B cell (primary cell): ENCODE measurements at regions not wholly inside any gene's neighbourhood (a gene's known extent, or its start where the extent isn't known, plus 50 kb on each side); places are given as distances from the start of the nearest gene placed in this dataset.

Source experiments
- EZH2 ChIP-seq: IDR thresholded peaks from 2 replicates; pipeline ENCODE4 v1.6.1; 2012; ENCODE audit warnings: borderline replicate concordance, low read depth, mild to moderate bottlenecking, moderate library complexity, low read length; ENCODE audit not compliant: insufficient read depth, poor library complexity, severe bottlenecking
- TF ChIP-seq, protein P1 (sequence below): fragments of 200-600 bp; IDR thresholded peaks from one replicate; pipeline ENCODE4 v1.8.0; 2022; ENCODE audit warnings: antibody characterized with exemption, mild to moderate bottlenecking

DNA sequence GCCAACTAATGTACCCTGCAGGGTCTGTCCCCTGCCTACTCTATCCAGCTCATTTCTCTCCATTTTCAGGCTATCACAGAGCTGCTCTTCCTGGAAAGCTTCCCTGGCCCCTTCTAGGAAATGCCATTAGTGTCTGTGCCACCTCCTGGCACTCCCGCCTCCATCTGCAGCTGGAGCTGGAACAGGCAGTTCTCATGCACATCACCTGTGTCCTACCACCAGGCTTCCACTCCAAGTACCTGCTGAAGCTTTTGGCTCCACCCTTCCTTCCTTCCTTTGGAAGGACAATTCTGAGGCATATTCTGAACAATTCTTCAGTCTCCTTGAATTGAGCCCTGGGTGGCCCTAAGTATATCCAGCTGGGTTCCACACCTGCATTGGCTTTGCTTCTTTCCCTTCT lies 156.2 kb upstream of the ZNF618 start:
- TF ChIP-seq, protein P1, sequence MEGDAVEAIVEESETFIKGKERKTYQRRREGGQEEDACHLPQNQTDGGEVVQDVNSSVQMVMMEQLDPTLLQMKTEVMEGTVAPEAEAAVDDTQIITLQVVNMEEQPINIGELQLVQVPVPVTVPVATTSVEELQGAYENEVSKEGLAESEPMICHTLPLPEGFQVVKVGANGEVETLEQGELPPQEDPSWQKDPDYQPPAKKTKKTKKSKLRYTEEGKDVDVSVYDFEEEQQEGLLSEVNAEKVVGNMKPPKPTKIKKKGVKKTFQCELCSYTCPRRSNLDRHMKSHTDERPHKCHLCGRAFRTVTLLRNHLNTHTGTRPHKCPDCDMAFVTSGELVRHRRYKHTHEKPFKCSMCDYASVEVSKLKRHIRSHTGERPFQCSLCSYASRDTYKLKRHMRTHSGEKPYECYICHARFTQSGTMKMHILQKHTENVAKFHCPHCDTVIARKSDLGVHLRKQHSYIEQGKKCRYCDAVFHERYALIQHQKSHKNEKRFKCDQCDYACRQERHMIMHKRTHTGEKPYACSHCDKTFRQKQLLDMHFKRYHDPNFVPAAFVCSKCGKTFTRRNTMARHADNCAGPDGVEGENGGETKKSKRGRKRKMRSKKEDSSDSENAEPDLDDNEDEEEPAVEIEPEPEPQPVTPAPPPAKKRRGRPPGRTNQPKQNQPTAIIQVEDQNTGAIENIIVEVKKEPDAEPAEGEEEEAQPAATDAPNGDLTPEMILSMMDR: no peak
- no peak for TF ChIP-seq EZH2
